ENCODE measurements at regions not wholly inside any gene's neighbourhood (a gene's known extent, or its start where the extent isn't known, plus 50 kb on each side); places are given as distances from the start of the nearest gene placed in this dataset.

DNA sequence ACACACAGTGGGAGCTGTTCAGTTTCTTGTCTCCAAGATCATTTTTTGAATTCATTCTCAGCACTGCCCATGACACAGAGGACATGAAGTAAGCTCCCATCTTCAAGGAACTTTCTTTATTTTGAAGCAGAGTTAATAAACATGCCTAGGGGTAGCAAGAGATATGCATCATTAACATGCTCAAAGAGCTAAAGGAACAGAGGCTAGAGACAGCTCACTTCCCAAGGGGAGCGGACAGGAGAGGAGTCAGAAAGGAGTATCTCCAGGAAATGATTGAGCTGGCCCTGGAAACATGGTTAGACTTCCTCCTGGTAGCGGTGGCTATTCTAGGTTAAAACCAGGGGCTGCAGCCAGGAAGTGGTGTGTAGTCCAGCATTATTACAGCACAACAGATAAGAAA, 135.9 kb downstream of the GPAM start:
- Histone ChIP-seq H3K27ac (no peak overlapping the region), H3K4me2 (no peak overlapping the region), H3K4me3 (no peak overlapping the region), H3K9me3 (no peaks in the 10 kb centered on the region), H3K4me1 (no peaks in the 10 kb centered on the region)
- TF ChIP-seq HOXB13 (CRISPR knock-in tag; IDR thresholded peaks at IDR 0.05; ENCODE audit: low read depth) (no peak), RCOR1 (IDR thresholded peaks at IDR 0.05; ENCODE audit: low read depth, low read length) (no peak), MAFK (IDR thresholded peaks at IDR 0.05; ENCODE audit: partially characterized antibody) (no peak), BCL3 (IDR thresholded peaks at IDR 0.05) (no peak), TFCP2L1 (CRISPR knock-in tag; IDR thresholded peaks at IDR 0.05) (no peak)
- TF ChIP-seq, protein P1, sequence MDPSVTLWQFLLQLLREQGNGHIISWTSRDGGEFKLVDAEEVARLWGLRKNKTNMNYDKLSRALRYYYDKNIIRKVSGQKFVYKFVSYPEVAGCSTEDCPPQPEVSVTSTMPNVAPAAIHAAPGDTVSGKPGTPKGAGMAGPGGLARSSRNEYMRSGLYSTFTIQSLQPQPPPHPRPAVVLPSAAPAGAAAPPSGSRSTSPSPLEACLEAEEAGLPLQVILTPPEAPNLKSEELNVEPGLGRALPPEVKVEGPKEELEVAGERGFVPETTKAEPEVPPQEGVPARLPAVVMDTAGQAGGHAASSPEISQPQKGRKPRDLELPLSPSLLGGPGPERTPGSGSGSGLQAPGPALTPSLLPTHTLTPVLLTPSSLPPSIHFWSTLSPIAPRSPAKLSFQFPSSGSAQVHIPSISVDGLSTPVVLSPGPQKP (IDR thresholded peaks at IDR 0.05; ENCODE audit: low read depth, low read length): no peak
- no peak for FAIRE-seq
- POLR2A ChIA-PET: no interaction called here
- no peak for DNase-seq (ENCODE audit: low read depth in 1 of 2, low spot score in 1 of 2)
- no peak for ATAC-seq
- CTCF ChIA-PET: no interaction called here
- 45% methylated on average over 1 of the region's 2 CpGs for WGBS (ENCODE audit: missing lambda C conversion rate)

DNA sequence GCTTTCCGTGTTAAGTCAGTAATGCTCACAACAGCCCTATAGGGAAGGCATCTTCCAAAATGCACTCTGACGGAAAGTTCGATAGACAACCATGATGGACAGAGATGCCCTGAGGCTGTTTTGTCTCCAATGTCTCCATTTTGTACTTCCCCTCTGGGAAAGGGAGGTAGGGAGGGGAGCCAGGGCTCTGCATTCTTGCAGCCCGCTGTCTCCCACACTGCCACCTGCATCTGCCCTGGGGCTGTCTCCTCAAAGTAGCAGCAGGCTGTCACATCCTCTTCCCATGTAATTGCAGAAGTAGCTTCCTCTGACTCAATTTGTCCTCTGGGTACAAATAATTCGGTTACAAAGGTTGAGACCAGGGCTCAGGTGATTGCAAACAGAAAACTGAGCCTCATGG, 131.4 kb downstream of the GPAM start:
- ATAC-seq (no peak), FAIRE-seq (no peak), DNase-seq (ENCODE audit: low read depth in 1 of 2, low spot score in 1 of 2) (no peak)
- TF ChIP-seq RCOR1 (IDR thresholded peaks at IDR 0.05; ENCODE audit: low read depth, low read length): no peak
- TF ChIP-seq CBX8 (IDR thresholded peaks at IDR 0.05): no peak
- TF ChIP-seq BCL3 (IDR thresholded peaks at IDR 0.05): no peak
- TF ChIP-seq, protein P2, sequence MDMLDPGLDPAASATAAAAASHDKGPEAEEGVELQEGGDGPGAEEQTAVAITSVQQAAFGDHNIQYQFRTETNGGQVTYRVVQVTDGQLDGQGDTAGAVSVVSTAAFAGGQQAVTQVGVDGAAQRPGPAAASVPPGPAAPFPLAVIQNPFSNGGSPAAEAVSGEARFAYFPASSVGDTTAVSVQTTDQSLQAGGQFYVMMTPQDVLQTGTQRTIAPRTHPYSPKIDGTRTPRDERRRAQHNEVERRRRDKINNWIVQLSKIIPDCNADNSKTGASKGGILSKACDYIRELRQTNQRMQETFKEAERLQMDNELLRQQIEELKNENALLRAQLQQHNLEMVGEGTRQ (IDR thresholded peaks at IDR 0.05): no peak
- no peak for TF ChIP-seq TP53 (CRISPR knock-in tag; IDR thresholded peaks at IDR 0.05)
- no peak for TF ChIP-seq JUNB (IDR thresholded peaks at IDR 0.05)
- TF ChIP-seq FOXS1 (CRISPR knock-in tag; IDR thresholded peaks at IDR 0.05): no peak
- no peak for TF ChIP-seq NR3C1 (IDR thresholded peaks at IDR 0.05)
- no peak for TF ChIP-seq HOXA7 (CRISPR knock-in tag; IDR thresholded peaks at IDR 0.05)
- no peak for TF ChIP-seq CHD2 (IDR thresholded peaks at IDR 0.05; ENCODE audit: low read length, partially characterized antibody)
- H3K27ac ChIP-seq: no peak overlapping the region
- ChIA-PET CTCF (no interaction called here), POLR2A (no interaction called here)
- no peaks in the 10 kb centered on the region for H3K4me1 ChIP-seq
- H3K4me2 ChIP-seq: no peak overlapping the region
- 22% methylated on average over 5 of the region's 5 CpGs for WGBS (ENCODE audit: missing lambda C conversion rate)
- no peaks in the 10 kb centered on the region for H3K9me3 ChIP-seq
- H3K4me3 ChIP-seq: no peak overlapping the region

- Histone ChIP-seq H3K4me1 (no peaks in the 10 kb centered on the region), H3K4me2 (no peak overlapping the region), H3K4me3 (no peak overlapping the region), H3K27ac (no peak overlapping the region), H3K9me3 (no peaks in the 10 kb centered on the region)
- POLR2A ChIA-PET: no interaction called here
- DNase-seq (ENCODE audit: low read depth in 1 of 2, low spot score in 1 of 2) (no peak), ATAC-seq (no peak), FAIRE-seq (no peak)
- TF ChIP-seq CEBPB (IDR thresholded peaks at IDR 0.05) (no peak), FOSB (CRISPR knock-in tag; IDR thresholded peaks at IDR 0.05) (no peak), CTCF (IDR thresholded peaks at IDR 0.05) (no peak), JUNB (IDR thresholded peaks at IDR 0.05) (no peak), MAFK (IDR thresholded peaks at IDR 0.05; ENCODE audit: partially characterized antibody) (no peak), POLR2A (IDR thresholded peaks at IDR 0.05; ENCODE audit: low read length) (no peak), SMC3 (IDR thresholded peaks at IDR 0.05) (no peak), CHD4 (IDR thresholded peaks at IDR 0.05; ENCODE audit: borderline replicate concordance) (no peak), ATOH8 (CRISPR knock-in tag; IDR thresholded peaks at IDR 0.05; ENCODE audit: low read depth) (no peak), BCL3 (IDR thresholded peaks at IDR 0.05) (no peak), JUN (IDR thresholded peaks at IDR 0.05) (no peak), NFE2L2 (conservative IDR thresholded peaks at IDR 0.05; ENCODE audit: low read length) (no peak)
- CTCF ChIA-PET: no interaction called here
- WGBS (ENCODE audit: missing lambda C conversion rate): 9% methylated on average over 1 of the region's 1 CpG
These were observed 129.7 kb downstream of the GPAM start for GRCh38 chr10:112053895-112054294.
